ENCODE measurements at regions not wholly inside any gene's neighbourhood (a gene's known extent, or its start where the extent isn't known, plus 50 kb on each side); places are given as distances from the start of the nearest gene placed in this dataset.

- Mint-ChIP-seq H3K9me3 (peaks cover 3% of the 10 kb centered on the region), H3K4me3 (no peak overlapping the region), H3K27ac (no peak overlapping the region), H3K36me3 (ENCODE audit: low read depth) (no peaks in the 10 kb centered on the region), H3K27me3 (ENCODE audit: low read depth) (no peaks in the 10 kb centered on the region), H3K4me1 (ENCODE audit: low read depth) (no peaks in the 10 kb centered on the region)
- intact Hi-C loops (cut with micrococcal nuclease) = no loop called here
- DNase-seq = no peak
- CTCF ChIA-PET = no interaction called here
Measured at GRCh38 chr6:93786474-93787330, 367.3 kb upstream of the EPHA7 start.

GRCh38 chr6:93785694-93786030, 366.3 kb upstream of the EPHA7 start:
- no peaks in the 10 kb centered on the region for H3K4me1 Mint-ChIP-seq (ENCODE audit: low read depth)
- no peak overlapping the region for H3K4me3 Mint-ChIP-seq

GRCh38 chr6:93784794-93785693, 365.7 kb upstream of the EPHA7 start:
- intact Hi-C loops (cut with micrococcal nuclease) = no loop called here
- H3K36me3 Mint-ChIP-seq (ENCODE audit: low read depth) = no peaks in the 10 kb centered on the region
- H3K27ac Mint-ChIP-seq = no peak overlapping the region
- CTCF ChIA-PET = no interaction called here
- H3K27me3 Mint-ChIP-seq (ENCODE audit: low read depth) = no peaks in the 10 kb centered on the region
- no peaks in the 10 kb centered on the region for H3K4me1 Mint-ChIP-seq (ENCODE audit: low read depth)
- H3K9me3 Mint-ChIP-seq = peaks cover 3% of the 10 kb centered on the region
- H3K4me3 Mint-ChIP-seq = no peak overlapping the region
- no peak for DNase-seq

More at GRCh38 chr6:93785694-93786030, 366.3 kb upstream of the EPHA7 start:
- no peaks in the 10 kb centered on the region for H3K27me3 Mint-ChIP-seq (ENCODE audit: low read depth)
- H3K9me3 Mint-ChIP-seq = peaks cover 3% of the 10 kb centered on the region
- CTCF ChIA-PET = no interaction called here
- intact Hi-C loops (cut with micrococcal nuclease) = no loop called here
- no peak overlapping the region for H3K27ac Mint-ChIP-seq
- H3K36me3 Mint-ChIP-seq (ENCODE audit: low read depth) = no peaks in the 10 kb centered on the region
- no peak for DNase-seq

GRCh38 chr6:93779086-93779841, 359.9 kb upstream of the EPHA7 start:
- Mint-ChIP-seq H3K27me3 (ENCODE audit: low read depth) (no peaks in the 10 kb centered on the region), H3K36me3 (ENCODE audit: low read depth) (no peaks in the 10 kb centered on the region), H3K9me3 (peaks cover 3% of the 10 kb centered on the region)

GRCh38 chr6:93759190-93759589, 339.8 kb upstream of the EPHA7 start:
- H3K36me3 Mint-ChIP-seq (ENCODE audit: low read depth) = no peaks in the 10 kb centered on the region

More at GRCh38 chr6:93779086-93779841, 359.9 kb upstream of the EPHA7 start:
- CTCF ChIA-PET = no interaction called here
- intact Hi-C loops (cut with micrococcal nuclease) = no loop called here
- Mint-ChIP-seq H3K4me3 (no peak overlapping the region), H3K4me1 (ENCODE audit: low read depth) (no peaks in the 10 kb centered on the region), H3K27ac (no peak overlapping the region)
- no peak for DNase-seq

GRCh38 chr6:93751969-93752368, 332.6 kb upstream of the EPHA7 start:
- intact Hi-C loops (cut with micrococcal nuclease) = no loop called here
- no peak overlapping the region for H3K27ac Mint-ChIP-seq

More at GRCh38 chr6:93759190-93759589, 339.8 kb upstream of the EPHA7 start:
- Mint-ChIP-seq H3K27me3 (ENCODE audit: low read depth) (no peaks in the 10 kb centered on the region), H3K27ac (no peak overlapping the region), H3K4me1 (ENCODE audit: low read depth) (no peaks in the 10 kb centered on the region), H3K4me3 (no peak overlapping the region), H3K9me3 (peaks cover 5% of the 10 kb centered on the region)
- CTCF ChIA-PET = interaction anchor here (0.6 kb wide), 1 partner anchor 92 kb away, joined by 5 read pairs; no protein-coding TSS in a partner anchor
- intact Hi-C loops (cut with micrococcal nuclease) = no loop called here
- no peak for DNase-seq

GRCh38 chr6:93749930-93750329, 330.6 kb upstream of the EPHA7 start:
- Mint-ChIP-seq H3K27me3 (ENCODE audit: low read depth) (no peaks in the 10 kb centered on the region), H3K4me1 (ENCODE audit: low read depth) (no peaks in the 10 kb centered on the region), H3K36me3 (ENCODE audit: low read depth) (no peaks in the 10 kb centered on the region), H3K9me3 (peaks cover 3% of the 10 kb centered on the region), H3K27ac (no peak overlapping the region), H3K4me3 (no peak overlapping the region)
- intact Hi-C loops (cut with micrococcal nuclease) = no loop called here
- CTCF ChIA-PET = no interaction called here
- DNase-seq = no peak

More at GRCh38 chr6:93751969-93752368, 332.6 kb upstream of the EPHA7 start:
- no peak for DNase-seq
- Mint-ChIP-seq H3K4me1 (ENCODE audit: low read depth) (no peaks in the 10 kb centered on the region), H3K27me3 (ENCODE audit: low read depth) (no peaks in the 10 kb centered on the region), H3K36me3 (ENCODE audit: low read depth) (no peaks in the 10 kb centered on the region), H3K4me3 (no peak overlapping the region), H3K9me3 (peaks cover 3% of the 10 kb centered on the region)
- CTCF ChIA-PET = no interaction called here

GRCh38 chr6:93749191-93749590, 329.8 kb upstream of the EPHA7 start:
- CTCF ChIA-PET = no interaction called here

GRCh38 chr6:93746892-93747291, 327.5 kb upstream of the EPHA7 start:
- Mint-ChIP-seq H3K27ac (no peak overlapping the region), H3K9me3 (peaks cover 6% of the 10 kb centered on the region), H3K27me3 (ENCODE audit: low read depth) (no peaks in the 10 kb centered on the region), H3K4me1 (ENCODE audit: low read depth) (no peaks in the 10 kb centered on the region), H3K36me3 (ENCODE audit: low read depth) (no peaks in the 10 kb centered on the region), H3K4me3 (no peak overlapping the region)
- CTCF ChIA-PET = no interaction called here
- intact Hi-C loops (cut with micrococcal nuclease) = no loop called here
- no peak for DNase-seq

More at GRCh38 chr6:93749191-93749590, 329.8 kb upstream of the EPHA7 start:
- Mint-ChIP-seq H3K27ac (no peak overlapping the region), H3K36me3 (ENCODE audit: low read depth) (no peaks in the 10 kb centered on the region), H3K4me1 (ENCODE audit: low read depth) (no peaks in the 10 kb centered on the region), H3K4me3 (no peak overlapping the region), H3K27me3 (ENCODE audit: low read depth) (no peaks in the 10 kb centered on the region), H3K9me3 (peaks cover 3% of the 10 kb centered on the region)
- DNase-seq = no peak
- intact Hi-C loops (cut with micrococcal nuclease) = no loop called here

GRCh38 chr6:93745306-93745705, 325.9 kb upstream of the EPHA7 start:
- Mint-ChIP-seq H3K4me1 (ENCODE audit: low read depth) (no peaks in the 10 kb centered on the region), H3K27ac (no peak overlapping the region), H3K9me3 (peaks cover 9% of the 10 kb centered on the region), H3K36me3 (ENCODE audit: low read depth) (no peaks in the 10 kb centered on the region), H3K4me3 (no peak overlapping the region), H3K27me3 (ENCODE audit: low read depth) (no peaks in the 10 kb centered on the region)
- intact Hi-C loops (cut with micrococcal nuclease) = no loop called here
- CTCF ChIA-PET = no interaction called here
- DNase-seq = no peak

GRCh38 chr6:93735099-93735498, 315.7 kb upstream of the EPHA7 start:
- Mint-ChIP-seq H3K27ac (no peak overlapping the region), H3K4me3 (no peak overlapping the region), H3K9me3 (peaks cover 2% of the 10 kb centered on the region), H3K4me1 (ENCODE audit: low read depth) (no peaks in the 10 kb centered on the region), H3K27me3 (ENCODE audit: low read depth) (no peaks in the 10 kb centered on the region), H3K36me3 (ENCODE audit: low read depth) (no peaks in the 10 kb centered on the region)
- no peak for DNase-seq
- intact Hi-C loops (cut with micrococcal nuclease) = no loop called here
- CTCF ChIA-PET = no interaction called here

- no peak for DNase-seq
- H3K27me3 Mint-ChIP-seq (ENCODE audit: low read depth) = no peaks in the 10 kb centered on the region
- no peak overlapping the region for H3K27ac Mint-ChIP-seq
- no peak overlapping the region for H3K4me3 Mint-ChIP-seq
- CTCF ChIA-PET = no interaction called here
- H3K9me3 Mint-ChIP-seq = peaks cover 2% of the 10 kb centered on the region
- no peaks in the 10 kb centered on the region for H3K4me1 Mint-ChIP-seq (ENCODE audit: low read depth)
- intact Hi-C loops (cut with micrococcal nuclease) = no loop called here
- no peaks in the 10 kb centered on the region for H3K36me3 Mint-ChIP-seq (ENCODE audit: low read depth)
Measured at GRCh38 chr6:93731306-93731705, 311.9 kb upstream of the EPHA7 start.
